HG03175 (cell line): ENCODE measurements at regions not wholly inside any gene's neighbourhood (a gene's known extent, or its start where the extent isn't known, plus 50 kb on each side); places are given as distances from the start of the nearest gene placed in this dataset.

Experiments used
- ATAC-seq: cut with Tn5 transposase; IDR thresholded peaks from one replicate; pipeline ENCODE4 v1.9.1; 2021; ENCODE audit warnings: mild to moderate bottlenecking, moderate library complexity; ENCODE audit not compliant: unreplicated experiment

GRCh38 chr10:130834573-130834972 lies 476.9 kb downstream of the TCERG1L start:
- ATAC-seq = no peak

GRCh38 chr10:130835068-130835467 lies 476.5 kb downstream of the TCERG1L start:
- ATAC-seq = no peak

GRCh38 chr10:130836344-130836743 lies 475.2 kb downstream of the TCERG1L start:
- no peak for ATAC-seq

- ATAC-seq = no peak
These were observed 468.4 kb downstream of the TCERG1L start for GRCh38 chr10:130843051-130843653.

GRCh38 chr10:130844310-130844709 lies 467.2 kb downstream of the TCERG1L start:
- no peak for ATAC-seq

- ATAC-seq = no peak
These were observed 464.4 kb downstream of the TCERG1L start for GRCh38 chr10:130847170-130847569.

GRCh38 chr10:130848855-130849254 lies 462.7 kb downstream of the TCERG1L start:
- ATAC-seq = no peak

- no peak for ATAC-seq
These were observed 457.4 kb downstream of the TCERG1L start for GRCh38 chr10:130854151-130854550.

- ATAC-seq = no peak
These were observed 453.8 kb downstream of the TCERG1L start for GRCh38 chr10:130857631-130858295.

- ATAC-seq = no peak
These were observed 452.9 kb downstream of the TCERG1L start for GRCh38 chr10:130858626-130859025.

GRCh38 chr10:130859427-130859826 lies 452.1 kb downstream of the TCERG1L start:
- no peak for ATAC-seq

- ATAC-seq = no peak
These were observed 449.4 kb downstream of the TCERG1L start for GRCh38 chr10:130862122-130862521.

GRCh38 chr10:130862626-130863025 lies 448.9 kb downstream of the TCERG1L start:
- no peak for ATAC-seq

GRCh38 chr10:130863044-130863443 lies 448.5 kb downstream of the TCERG1L start:
- ATAC-seq = no peak

- ATAC-seq = no peak
These were observed 446.3 kb downstream of the TCERG1L start for GRCh38 chr10:130864961-130865818.

- ATAC-seq = no peak
These were observed 444.7 kb downstream of the TCERG1L start for GRCh38 chr10:130866857-130867256.

- no peak for ATAC-seq
These were observed 443.9 kb downstream of the TCERG1L start for GRCh38 chr10:130867446-130868194.

- no peak for ATAC-seq
These were observed 442.2 kb downstream of the TCERG1L start for GRCh38 chr10:130869179-130869841.

GRCh38 chr10:130871406-130871805 lies 440.1 kb downstream of the TCERG1L start:
- ATAC-seq = no peak

GRCh38 chr10:130873636-130874035 lies 437.9 kb downstream of the TCERG1L start:
- no peak for ATAC-seq

- ATAC-seq = no peak
These were observed 436.4 kb downstream of the TCERG1L start for GRCh38 chr10:130875116-130875515.
